ENCODE measurements at regions not wholly inside any gene's neighbourhood (a gene's known extent, or its start where the extent isn't known, plus 50 kb on each side); places are given as distances from the start of the nearest gene placed in this dataset.

DNA sequence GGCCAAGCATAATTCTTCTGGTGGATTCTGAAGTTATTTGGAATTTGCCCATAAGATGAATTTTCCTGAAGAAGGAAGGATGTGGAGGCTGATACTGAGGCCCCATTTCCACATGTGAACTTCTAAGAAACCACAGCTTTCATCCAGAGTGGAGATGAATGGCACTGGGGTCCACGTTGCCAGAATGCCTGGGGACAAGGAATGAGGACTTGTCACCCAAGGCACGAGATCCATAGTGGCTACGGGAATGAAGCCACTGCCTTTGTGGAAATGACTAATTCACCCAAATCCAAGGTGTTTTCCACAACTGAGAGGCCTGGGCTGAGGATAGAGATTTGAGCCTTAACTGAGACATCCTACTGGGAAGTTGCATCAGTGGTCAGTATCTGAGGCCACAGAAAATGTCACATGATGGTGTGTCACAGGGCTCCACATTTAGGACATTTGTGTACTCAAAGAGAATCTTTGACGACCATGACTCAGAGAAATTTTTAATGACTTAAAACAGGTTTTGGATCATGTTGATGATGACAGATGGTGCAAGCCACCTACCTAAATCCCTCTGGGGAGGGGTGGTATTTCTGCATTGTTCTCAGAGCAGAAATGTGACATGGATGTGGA, 286.1 kb downstream of the SOX11 start:
- no peak for DNase-seq (ENCODE audit: low spot score)
- in situ Hi-C loops (cut with MboI; ENCODE audit: low pct_unique_long_range_greater_than_20kb, low sequenced_read_pairs, unreplicated experiment) = no loop called here
- no peak for TF ChIP-seq CTCF (IDR thresholded peaks at IDR 0.05; ENCODE audit: extremely low read depth, insufficient read depth, missing control alignments)

DNA sequence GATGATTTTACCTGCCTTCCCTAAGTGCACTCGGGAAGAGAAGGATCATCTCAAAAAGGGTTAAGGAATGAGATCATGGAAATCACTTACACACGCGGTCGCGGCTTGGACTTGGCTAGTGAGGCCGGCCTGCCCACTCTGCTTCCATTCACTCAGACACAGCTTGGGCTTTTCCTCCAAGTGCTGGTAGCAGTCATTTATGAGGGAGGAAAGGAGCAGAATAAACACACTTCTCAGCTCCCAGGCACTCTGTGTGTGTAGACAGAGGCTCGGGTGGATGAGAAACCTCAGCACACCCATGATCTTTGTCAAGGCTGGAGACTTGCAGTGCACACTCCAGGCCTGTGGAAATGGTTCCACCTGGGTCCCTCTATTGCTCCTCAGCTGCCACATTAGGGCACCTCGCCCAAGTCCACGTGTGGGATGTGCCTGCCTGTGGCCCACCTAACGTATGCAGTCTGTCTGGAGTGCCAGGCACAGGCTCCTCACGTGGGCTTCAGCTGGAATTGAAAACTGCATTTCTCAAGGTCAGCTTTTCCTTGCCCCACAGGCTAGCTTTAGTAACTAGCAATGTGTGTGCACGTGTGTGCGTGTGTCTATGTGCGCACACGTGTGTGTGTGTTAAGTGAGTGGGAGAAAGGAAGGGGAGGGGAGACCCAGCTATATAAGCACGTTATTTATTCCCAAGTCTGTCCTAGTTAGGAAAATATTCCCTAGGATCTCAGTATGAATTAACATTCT, 288.4 kb downstream of the SOX11 start:
- in situ Hi-C loops (cut with MboI; ENCODE audit: low pct_unique_long_range_greater_than_20kb, low sequenced_read_pairs, unreplicated experiment) = no loop called here
- no peak for DNase-seq (ENCODE audit: low spot score)
- no peak for TF ChIP-seq CTCF (IDR thresholded peaks at IDR 0.05; ENCODE audit: extremely low read depth, insufficient read depth, missing control alignments)

DNA sequence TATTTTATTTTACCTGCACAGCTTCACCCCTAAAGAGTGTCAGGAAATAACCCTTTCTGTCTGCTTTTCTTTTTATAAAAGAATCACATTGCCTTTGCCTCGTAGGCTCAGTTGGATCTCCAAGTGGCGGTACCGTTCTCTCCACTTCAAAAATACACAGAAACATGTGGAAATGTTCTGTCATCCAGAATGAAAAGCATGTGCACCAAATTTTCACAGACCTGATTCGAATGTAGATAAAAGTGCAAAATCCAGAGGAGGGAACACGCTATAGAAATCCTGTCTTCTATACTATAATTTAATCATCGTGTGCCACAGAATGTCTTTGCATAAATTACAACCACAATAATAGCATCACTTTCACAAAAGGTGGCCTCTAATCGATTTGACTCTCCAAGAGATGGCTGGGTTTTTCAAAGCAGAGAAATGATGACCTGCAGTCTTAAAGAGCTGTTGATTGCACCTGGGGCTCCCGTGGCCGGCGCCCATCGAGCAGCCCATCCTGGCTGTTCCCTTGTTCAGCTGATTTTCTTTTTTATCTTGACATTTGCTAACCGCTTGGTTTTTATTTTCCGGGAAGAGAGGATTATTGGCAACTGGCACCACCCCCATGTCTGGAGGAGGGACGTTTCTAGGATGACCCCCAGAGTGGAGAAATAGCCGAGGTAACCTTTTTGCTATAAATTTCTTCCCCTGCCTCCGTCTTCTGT, 290.2 kb downstream of the SOX11 start:
- no peak for TF ChIP-seq CTCF (IDR thresholded peaks at IDR 0.05; ENCODE audit: extremely low read depth, insufficient read depth, missing control alignments)
- in situ Hi-C loops (cut with MboI; ENCODE audit: low pct_unique_long_range_greater_than_20kb, low sequenced_read_pairs, unreplicated experiment) = no loop called here
- DNase-seq (ENCODE audit: low spot score) = no peak

DNA sequence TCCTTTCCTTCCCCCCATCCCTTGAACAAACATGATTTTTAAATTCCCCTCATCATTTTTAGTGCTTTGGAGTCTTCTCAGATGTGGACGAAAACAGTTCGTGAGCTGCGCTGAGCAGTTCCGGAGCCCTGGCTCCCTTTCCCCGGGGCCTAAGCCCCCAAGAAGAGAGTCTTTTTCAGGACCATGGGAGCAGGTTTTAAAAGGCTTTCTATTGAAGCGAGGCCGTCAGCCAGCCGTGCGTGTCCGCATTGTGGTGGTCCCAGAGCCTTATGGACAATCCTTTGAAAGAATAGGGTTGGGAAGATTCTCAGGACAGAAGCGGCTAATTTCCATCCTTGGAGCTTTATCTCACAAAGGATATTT, 290.7 kb downstream of the SOX11 start:
- DNase-seq (ENCODE audit: low spot score) = no peak
- in situ Hi-C loops (cut with MboI; ENCODE audit: low pct_unique_long_range_greater_than_20kb, low sequenced_read_pairs, unreplicated experiment) = no loop called here
- no peak for TF ChIP-seq CTCF (IDR thresholded peaks at IDR 0.05; ENCODE audit: extremely low read depth, insufficient read depth, missing control alignments)

GRCh38 chr2:5983511-5984272, 291.5 kb downstream of the SOX11 start:
- in situ Hi-C loops (cut with MboI; ENCODE audit: low pct_unique_long_range_greater_than_20kb, low sequenced_read_pairs, unreplicated experiment) = no loop called here
- no peak for TF ChIP-seq CTCF (IDR thresholded peaks at IDR 0.05; ENCODE audit: extremely low read depth, insufficient read depth, missing control alignments)
- DNase-seq (ENCODE audit: low spot score) = no peak

DNA sequence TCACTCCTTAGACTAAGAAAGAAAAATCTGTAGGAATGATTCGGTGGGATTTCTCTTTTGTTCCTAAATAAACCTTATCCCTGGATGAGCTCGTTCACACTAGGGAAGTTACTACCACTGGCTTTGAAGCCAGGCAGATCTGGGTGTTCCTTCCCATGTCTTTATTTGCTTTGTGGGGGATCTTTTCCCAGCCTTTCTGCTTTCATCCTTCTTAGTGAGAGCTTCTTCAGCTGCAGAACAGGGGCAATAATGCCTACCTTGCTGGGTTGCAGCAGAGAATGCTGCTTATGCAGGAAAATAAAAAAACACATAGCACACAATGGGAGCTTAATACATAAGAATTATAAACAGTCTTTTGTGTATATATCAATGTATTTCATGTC, 292.1 kb downstream of the SOX11 start:
- TF ChIP-seq CTCF (IDR thresholded peaks at IDR 0.05; ENCODE audit: extremely low read depth, insufficient read depth, missing control alignments) = no peak
- no peak for DNase-seq (ENCODE audit: low spot score)
- in situ Hi-C loops (cut with MboI; ENCODE audit: low pct_unique_long_range_greater_than_20kb, low sequenced_read_pairs, unreplicated experiment) = no loop called here

Measured in GM13977 (cell line).